ENCODE measurements at regions not wholly inside any gene's neighbourhood (a gene's known extent, or its start where the extent isn't known, plus 50 kb on each side); places are given as distances from the start of the nearest gene placed in this dataset.

DNA sequence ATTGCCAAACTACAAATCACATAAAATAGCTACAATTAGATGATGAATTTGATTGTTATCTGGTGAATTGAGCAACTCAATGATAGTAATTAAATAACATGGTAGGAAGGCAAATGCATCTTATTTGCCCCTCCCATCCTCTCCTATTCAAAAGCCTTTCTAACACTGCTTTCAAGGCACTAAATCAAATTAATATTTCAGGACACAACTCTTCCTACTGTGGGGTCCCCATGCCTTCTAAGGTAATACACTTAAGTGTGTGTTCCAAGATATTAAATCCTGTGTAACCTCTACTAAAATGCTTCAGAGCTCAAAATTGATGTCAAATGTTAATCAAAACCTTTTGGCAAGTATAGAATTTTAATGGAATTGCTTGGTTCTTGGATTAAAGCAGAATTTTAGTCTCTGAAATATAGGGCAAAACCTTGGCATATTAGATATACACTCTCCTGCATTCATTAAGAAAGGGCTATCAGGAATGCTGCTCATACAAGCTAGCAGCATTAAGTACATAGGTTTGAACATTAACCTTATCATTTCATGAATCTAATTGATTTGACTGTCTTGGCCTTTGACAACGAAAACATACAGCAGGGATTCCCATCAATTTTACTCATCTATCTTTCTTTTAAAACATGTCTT lies 371.8 kb upstream of the GALNTL6 start:
- Histone ChIP-seq H3K9ac (ENCODE audit: low read depth, low read length) (no peak overlapping the region), H3K36me3 (ENCODE audit: insufficient read depth, low read depth, low read length) (no peaks in the 10 kb centered on the region)

DNA sequence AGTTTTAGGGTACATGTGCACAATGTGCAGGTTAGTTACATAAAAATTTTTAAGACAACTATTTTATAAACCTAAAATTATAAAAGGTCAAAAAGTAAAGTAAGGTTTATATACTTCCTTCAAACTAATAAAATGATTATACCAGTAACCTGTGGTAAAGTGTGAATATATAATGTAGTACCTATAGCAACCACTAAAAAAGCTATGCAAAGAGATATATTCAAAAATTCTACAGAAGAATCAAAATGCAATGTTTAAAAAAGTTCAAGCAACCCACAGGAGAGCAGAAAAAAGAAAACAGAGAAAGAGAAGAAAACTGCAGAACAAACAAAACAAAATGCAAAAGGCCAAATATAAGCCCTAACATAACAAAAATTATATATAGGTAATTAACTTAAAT lies 379.5 kb upstream of the GALNTL6 start:
- Histone ChIP-seq H3K27ac (ENCODE audit: low read length) (no peak overlapping the region), H3K36me3 (ENCODE audit: insufficient read depth, low read depth, low read length) (no peaks in the 10 kb centered on the region), H3K9me3 (ENCODE audit: insufficient read depth, low read depth, low read length) (no peaks in the 10 kb centered on the region), H3K27me3 (ENCODE audit: insufficient read depth, low read length) (no peaks in the 10 kb centered on the region), H3K4me1 (ENCODE audit: insufficient read depth, low read length) (no peaks in the 10 kb centered on the region), H3K4me3 (ENCODE audit: low read length) (no peak overlapping the region), H3K9ac (ENCODE audit: low read depth, low read length) (no peak overlapping the region)

More for the DNA sequence above, 371.8 kb upstream of the GALNTL6 start:
- Histone ChIP-seq H3K4me1 (ENCODE audit: insufficient read depth, low read length) (no peaks in the 10 kb centered on the region), H3K27ac (ENCODE audit: low read length) (no peak overlapping the region), H3K4me3 (ENCODE audit: low read length) (no peak overlapping the region), H3K27me3 (ENCODE audit: insufficient read depth, low read length) (no peaks in the 10 kb centered on the region), H3K9me3 (ENCODE audit: insufficient read depth, low read depth, low read length) (no peaks in the 10 kb centered on the region)

DNA sequence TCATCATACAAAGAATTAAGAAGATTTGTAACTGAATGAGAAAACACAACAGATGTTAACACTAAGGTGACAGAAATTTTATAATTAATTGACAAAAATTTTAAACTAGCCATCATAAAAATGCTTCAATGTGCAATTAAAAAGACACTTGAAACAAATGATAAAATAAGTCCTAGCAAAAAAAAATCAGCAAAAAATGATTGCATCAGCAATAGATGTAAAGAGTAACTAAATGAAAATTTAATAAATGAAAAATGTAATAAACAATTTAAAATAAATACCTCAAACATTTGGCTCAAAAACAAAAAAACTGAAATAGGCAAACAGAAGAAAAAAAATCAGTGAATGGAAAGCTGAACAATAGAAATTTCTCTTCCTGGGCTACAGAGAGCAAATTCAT lies 380.7 kb upstream of the GALNTL6 start:
- H3K36me3 ChIP-seq (ENCODE audit: insufficient read depth, low read depth, low read length) = no peaks in the 10 kb centered on the region
- no peaks in the 10 kb centered on the region for H3K27me3 ChIP-seq (ENCODE audit: insufficient read depth, low read length)
- no peak overlapping the region for H3K4me3 ChIP-seq (ENCODE audit: low read length)
- H3K4me1 ChIP-seq (ENCODE audit: insufficient read depth, low read length) = no peaks in the 10 kb centered on the region
- H3K9me3 ChIP-seq (ENCODE audit: insufficient read depth, low read depth, low read length) = no peaks in the 10 kb centered on the region
- no peak overlapping the region for H3K9ac ChIP-seq (ENCODE audit: low read depth, low read length)
- H3K27ac ChIP-seq (ENCODE audit: low read length) = no peak overlapping the region

DNA sequence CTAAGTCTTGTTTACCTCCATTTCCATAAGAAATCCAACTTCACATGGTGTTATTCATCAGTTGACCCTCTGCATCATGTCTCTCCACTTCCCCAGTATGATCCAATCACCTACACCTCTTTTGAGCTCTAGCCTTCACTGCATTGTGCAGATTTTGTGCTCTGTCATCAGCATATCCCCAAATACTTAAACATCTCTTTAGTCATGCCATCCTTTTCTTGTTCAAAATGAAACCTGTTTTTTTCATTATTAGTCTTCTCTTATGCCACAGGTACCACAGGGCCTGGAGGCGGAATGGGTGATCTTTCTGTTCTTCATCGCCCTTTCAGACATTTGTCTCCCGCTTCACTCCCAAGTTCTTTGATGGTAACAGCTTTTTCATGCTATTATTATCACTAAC lies 382.7 kb upstream of the GALNTL6 start:
- H3K9ac ChIP-seq (ENCODE audit: low read depth, low read length) = no peak overlapping the region
- H3K36me3 ChIP-seq (ENCODE audit: insufficient read depth, low read depth, low read length) = no peaks in the 10 kb centered on the region
- no peak overlapping the region for H3K27ac ChIP-seq (ENCODE audit: low read length)
- H3K9me3 ChIP-seq (ENCODE audit: insufficient read depth, low read depth, low read length) = no peaks in the 10 kb centered on the region
- no peaks in the 10 kb centered on the region for H3K27me3 ChIP-seq (ENCODE audit: insufficient read depth, low read length)
- H3K4me3 ChIP-seq (ENCODE audit: low read length) = no peak overlapping the region
- no peaks in the 10 kb centered on the region for H3K4me1 ChIP-seq (ENCODE audit: insufficient read depth, low read length)

DNA sequence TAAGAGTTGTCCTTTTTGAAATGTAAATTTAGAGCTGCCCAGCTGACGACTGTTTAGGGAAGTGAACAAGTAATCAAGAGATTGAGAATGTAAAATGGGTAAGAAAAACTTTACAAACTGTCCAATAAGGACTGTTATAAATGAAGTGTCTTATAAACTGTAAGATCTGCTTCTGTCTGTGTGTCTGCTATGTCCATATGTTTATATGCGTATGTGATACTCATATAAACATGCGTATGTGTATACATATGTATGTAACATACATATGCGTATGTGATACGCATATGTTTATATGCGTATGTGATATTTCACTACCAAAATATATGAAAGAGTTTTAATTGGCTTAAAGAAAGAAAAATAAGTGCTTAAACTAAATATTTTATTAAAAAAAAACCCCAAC lies 416.0 kb upstream of the GALNTL6 start:
- peaks cover 9% of the 10 kb centered on the region for H3K9me3 ChIP-seq (ENCODE audit: insufficient read depth, low read depth, low read length)
- H3K4me1 ChIP-seq (ENCODE audit: insufficient read depth, low read length) = no peaks in the 10 kb centered on the region
- no peak overlapping the region for H3K4me3 ChIP-seq (ENCODE audit: low read length)
- no peaks in the 10 kb centered on the region for H3K27me3 ChIP-seq (ENCODE audit: insufficient read depth, low read length)
- no peak overlapping the region for H3K9ac ChIP-seq (ENCODE audit: low read depth, low read length)
- no peak overlapping the region for H3K27ac ChIP-seq (ENCODE audit: low read length)
- H3K36me3 ChIP-seq (ENCODE audit: insufficient read depth, low read depth, low read length) = no peaks in the 10 kb centered on the region

DNA sequence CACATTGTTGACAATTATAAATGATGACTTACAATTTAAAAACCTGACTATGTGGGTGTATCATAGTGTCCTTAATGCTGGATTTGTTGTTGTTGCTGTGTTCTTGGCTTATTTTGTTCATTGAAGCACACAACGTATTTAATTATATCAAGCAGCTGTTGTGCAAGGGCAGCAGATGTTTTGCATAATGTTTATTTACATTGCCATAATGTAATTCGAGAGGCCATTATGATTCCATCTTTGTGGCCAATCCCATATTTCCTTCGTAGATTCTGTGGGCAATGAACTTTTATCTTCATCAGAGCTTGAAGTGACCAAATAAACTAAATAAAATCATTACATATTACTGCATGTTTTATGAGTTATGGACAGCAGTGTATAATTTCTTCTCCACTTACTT lies 422.6 kb upstream of the GALNTL6 start:
- Histone ChIP-seq H3K4me1 (ENCODE audit: insufficient read depth, low read length) (no peaks in the 10 kb centered on the region), H3K27ac (ENCODE audit: low read length) (no peak overlapping the region), H3K9me3 (ENCODE audit: insufficient read depth, low read depth, low read length) (peaks cover 6% of the 10 kb centered on the region), H3K27me3 (ENCODE audit: insufficient read depth, low read length) (no peaks in the 10 kb centered on the region), H3K4me3 (ENCODE audit: low read length) (no peak overlapping the region), H3K36me3 (ENCODE audit: insufficient read depth, low read depth, low read length) (no peaks in the 10 kb centered on the region), H3K9ac (ENCODE audit: low read depth, low read length) (no peak overlapping the region)

DNA sequence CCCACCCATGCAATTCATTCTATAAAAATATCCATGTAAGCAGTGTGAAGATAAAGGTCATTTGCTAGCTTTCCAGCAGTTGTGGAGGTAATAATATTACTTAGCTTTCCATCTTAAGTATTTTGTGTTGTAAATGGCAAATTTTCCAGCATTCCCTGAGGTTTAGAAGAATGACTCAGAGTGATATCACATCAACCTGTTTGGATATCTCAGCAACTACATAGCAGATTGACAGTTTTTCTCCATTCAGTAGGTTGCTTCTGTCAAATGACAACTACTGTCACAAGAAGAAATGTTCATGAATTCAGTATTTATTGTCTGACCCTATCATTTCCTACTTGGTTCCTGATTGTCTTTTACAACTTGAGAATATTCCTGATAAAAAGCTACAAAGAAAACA lies 434.9 kb upstream of the GALNTL6 start:
- H3K4me3 ChIP-seq (ENCODE audit: low read length) = no peak overlapping the region
- H3K27ac ChIP-seq (ENCODE audit: low read length) = no peak overlapping the region
- no peaks in the 10 kb centered on the region for H3K4me1 ChIP-seq (ENCODE audit: insufficient read depth, low read length)
- no peaks in the 10 kb centered on the region for H3K9me3 ChIP-seq (ENCODE audit: insufficient read depth, low read depth, low read length)
- no peak overlapping the region for H3K9ac ChIP-seq (ENCODE audit: low read depth, low read length)
- H3K27me3 ChIP-seq (ENCODE audit: insufficient read depth, low read length) = no peaks in the 10 kb centered on the region
- no peaks in the 10 kb centered on the region for H3K36me3 ChIP-seq (ENCODE audit: insufficient read depth, low read depth, low read length)

DNA sequence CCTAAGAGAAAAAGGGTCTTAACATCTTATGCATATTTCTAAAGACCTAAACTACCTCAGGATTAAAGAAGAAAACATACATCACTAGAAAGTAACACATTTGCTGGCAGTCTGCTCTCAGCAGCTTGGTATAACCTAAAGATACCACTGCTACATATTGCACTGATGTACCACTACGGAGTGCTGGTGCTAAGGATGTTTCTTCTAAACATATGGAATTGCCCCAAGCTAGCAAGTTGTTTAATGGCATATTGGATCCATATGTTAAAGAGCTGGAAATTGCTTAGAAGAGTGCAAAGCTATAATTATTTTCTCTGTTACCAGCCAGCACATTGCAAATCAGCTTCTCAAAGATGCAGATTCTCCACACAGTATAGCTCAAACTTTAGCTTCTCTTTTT lies 436.5 kb upstream of the GALNTL6 start:
- H3K36me3 ChIP-seq (ENCODE audit: insufficient read depth, low read depth, low read length) = no peaks in the 10 kb centered on the region
- H3K27ac ChIP-seq (ENCODE audit: low read length) = no peak overlapping the region
- no peak overlapping the region for H3K9ac ChIP-seq (ENCODE audit: low read depth, low read length)
- no peaks in the 10 kb centered on the region for H3K9me3 ChIP-seq (ENCODE audit: insufficient read depth, low read depth, low read length)
- no peak overlapping the region for H3K4me3 ChIP-seq (ENCODE audit: low read length)
- H3K27me3 ChIP-seq (ENCODE audit: insufficient read depth, low read length) = no peaks in the 10 kb centered on the region
- no peaks in the 10 kb centered on the region for H3K4me1 ChIP-seq (ENCODE audit: insufficient read depth, low read length)

DNA sequence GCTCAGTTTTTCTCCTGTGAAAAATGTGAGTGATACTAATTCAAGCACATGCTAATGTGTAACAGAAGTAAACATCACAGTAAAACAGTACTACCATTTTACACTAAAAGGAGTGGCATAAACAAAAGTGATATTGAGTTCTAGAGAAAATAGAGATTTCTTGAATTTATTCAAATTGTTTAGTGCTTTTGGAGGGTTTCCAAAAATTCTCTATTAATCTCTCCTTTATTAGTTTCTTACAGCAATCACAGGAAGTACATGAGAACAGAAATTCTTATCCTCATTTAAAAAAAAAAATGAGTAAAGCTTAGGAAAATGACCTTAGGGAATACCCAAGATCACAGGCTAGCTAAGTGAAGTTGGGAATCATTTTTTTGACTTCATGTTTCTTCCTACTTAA lies 459.7 kb upstream of the GALNTL6 start:
- Histone ChIP-seq H3K4me3 (ENCODE audit: low read length) (no peak overlapping the region), H3K9me3 (ENCODE audit: insufficient read depth, low read depth, low read length) (no peaks in the 10 kb centered on the region), H3K27me3 (ENCODE audit: insufficient read depth, low read length) (no peaks in the 10 kb centered on the region), H3K9ac (ENCODE audit: low read depth, low read length) (no peak overlapping the region), H3K4me1 (ENCODE audit: insufficient read depth, low read length) (no peaks in the 10 kb centered on the region), H3K27ac (ENCODE audit: low read length) (no peak overlapping the region), H3K36me3 (ENCODE audit: insufficient read depth, low read depth, low read length) (no peaks in the 10 kb centered on the region)

DNA sequence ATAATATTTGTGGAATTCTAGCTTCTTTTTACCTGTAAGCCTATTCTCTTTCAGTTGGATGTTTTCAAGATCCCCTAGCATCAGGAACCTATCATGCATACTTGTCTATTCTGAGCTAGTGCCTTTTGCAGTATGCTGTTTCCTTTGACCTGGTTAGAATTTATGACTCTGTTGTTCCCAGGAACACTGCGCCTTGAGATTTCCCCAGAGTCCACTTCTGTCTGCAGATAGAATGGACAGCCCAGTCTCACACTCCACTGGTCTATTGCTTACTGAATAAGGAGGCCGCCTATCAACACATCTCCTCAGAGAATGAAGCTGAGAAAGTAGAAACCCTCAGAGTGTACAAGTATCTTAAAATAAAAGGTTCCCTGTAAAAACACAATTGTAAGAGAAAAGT lies 465.1 kb upstream of the GALNTL6 start:
- Histone ChIP-seq H3K9ac (ENCODE audit: low read depth, low read length) (no peak overlapping the region), H3K36me3 (ENCODE audit: insufficient read depth, low read depth, low read length) (no peaks in the 10 kb centered on the region), H3K27ac (ENCODE audit: low read length) (no peak overlapping the region), H3K4me1 (ENCODE audit: insufficient read depth, low read length) (no peaks in the 10 kb centered on the region), H3K27me3 (ENCODE audit: insufficient read depth, low read length) (no peaks in the 10 kb centered on the region), H3K4me3 (ENCODE audit: low read length) (no peak overlapping the region), H3K9me3 (ENCODE audit: insufficient read depth, low read depth, low read length) (no peaks in the 10 kb centered on the region)

DNA sequence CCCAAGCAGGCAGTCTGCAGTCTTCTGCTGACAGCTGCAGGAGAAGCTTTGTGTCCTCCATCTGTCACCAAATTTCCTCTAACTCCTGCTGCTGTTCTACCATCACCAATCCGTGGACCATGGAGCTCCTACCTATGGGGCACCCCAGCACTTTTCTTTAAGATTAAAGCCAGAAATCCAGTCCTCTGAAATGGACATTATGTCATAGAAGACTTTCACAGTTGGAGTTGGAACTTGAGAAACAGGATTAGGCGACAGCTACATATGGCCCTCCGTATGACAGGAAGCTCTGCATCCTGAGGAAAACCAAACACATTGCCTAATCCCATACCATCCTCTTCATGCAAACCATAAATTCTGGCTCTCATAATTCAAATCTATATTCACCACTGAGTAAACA lies 470.6 kb upstream of the GALNTL6 start:
- H3K9me3 ChIP-seq (ENCODE audit: insufficient read depth, low read depth, low read length) = no peaks in the 10 kb centered on the region

DNA sequence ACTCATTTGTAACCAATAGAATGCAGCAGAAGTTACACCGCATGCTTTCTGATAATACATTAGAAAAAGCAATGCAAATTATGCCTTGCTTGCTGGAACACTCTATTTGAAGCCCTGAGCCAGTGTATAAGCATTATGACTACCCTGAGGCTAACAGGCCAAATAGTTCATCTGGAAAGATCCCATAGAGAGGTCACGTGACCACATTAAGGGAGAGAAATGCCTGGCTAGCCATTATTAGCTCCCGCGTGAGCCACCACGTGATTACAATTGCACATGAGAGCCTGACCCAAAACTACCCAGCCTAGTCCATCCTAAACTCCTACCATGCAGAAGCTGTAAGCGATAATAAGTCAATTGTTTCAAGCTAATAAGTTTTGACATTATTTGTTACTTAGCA lies 472.9 kb upstream of the GALNTL6 start:
- Histone ChIP-seq H3K27ac (ENCODE audit: low read length) (no peak overlapping the region), H3K9me3 (ENCODE audit: insufficient read depth, low read depth, low read length) (no peaks in the 10 kb centered on the region), H3K27me3 (ENCODE audit: insufficient read depth, low read length) (no peaks in the 10 kb centered on the region), H3K36me3 (ENCODE audit: insufficient read depth, low read depth, low read length) (no peaks in the 10 kb centered on the region), H3K9ac (ENCODE audit: low read depth, low read length) (no peak overlapping the region), H3K4me1 (ENCODE audit: insufficient read depth, low read length) (0 out of 2 replicates have a peak, but pooled peaks cover 3% of the 10 kb centered on the region), H3K4me3 (ENCODE audit: low read length) (no peak overlapping the region)

More for the DNA sequence above, 470.6 kb upstream of the GALNTL6 start:
- Histone ChIP-seq H3K9ac (ENCODE audit: low read depth, low read length) (no peak overlapping the region), H3K27ac (ENCODE audit: low read length) (no peak overlapping the region), H3K4me3 (ENCODE audit: low read length) (no peak overlapping the region), H3K36me3 (ENCODE audit: insufficient read depth, low read depth, low read length) (no peaks in the 10 kb centered on the region), H3K27me3 (ENCODE audit: insufficient read depth, low read length) (no peaks in the 10 kb centered on the region), H3K4me1 (ENCODE audit: insufficient read depth, low read length) (0 out of 2 replicates have a peak, but pooled peaks cover 3% of the 10 kb centered on the region)

All from iPS-20b (cell line).